Neural cell (in vitro differentiated cells): ENCODE measurements at regions not wholly inside any gene's neighbourhood (a gene's known extent, or its start where the extent isn't known, plus 50 kb on each side); places are given as distances from the start of the nearest gene placed in this dataset.

Source experiments
- H2AFZ ChIP-seq: fragments of 200-600, 300-800 bp; sonication (generic), shearing (Covaris generic); 2 replicates; pipeline ENCODE4 v1.6.0; 2014; ENCODE audit warnings: low read depth, mild to moderate bottlenecking, antibody characterized with exemption, low read length, moderate library complexity
- H3F3A ChIP-seq: fragments of 200-600 bp; shearing (Covaris generic); 2 replicates; pipeline ENCODE4 v1.6.1; 2016; ENCODE audit warnings: mild to moderate bottlenecking, moderate library complexity, mixed read lengths, antibody characterized with exemption, low read length; ENCODE audit not compliant: insufficient read depth, poor library complexity, severe bottlenecking
- H3K27ac ChIP-seq: fragments of 200-600, 300-800 bp; sonication (generic), shearing (Covaris generic); 2 replicates; pipeline ENCODE4 v1.5.1; 2014; ENCODE audit warnings: mild to moderate bottlenecking, low read length, moderate library complexity
- H3K27me3 ChIP-seq: fragments of 300-800, 200-600 bp; sonication (generic), shearing (Covaris generic); 2 replicates; pipeline ENCODE4 v1.6.0; 2014; ENCODE audit warnings: mild to moderate bottlenecking, low read depth, low read length, moderate library complexity; ENCODE audit not compliant: insufficient read depth
- H3K36me3 ChIP-seq: fragments of 300-800, 200-600 bp; sonication (generic), shearing (Covaris generic); 2 replicates; pipeline ENCODE4 v1.5.1; 2014; ENCODE audit warnings: mild to moderate bottlenecking, antibody characterized with exemption, low read length, moderate library complexity; ENCODE audit not compliant: insufficient read depth
- H3K4me2 ChIP-seq: fragments of 300-800, 200-600 bp; sonication (generic), shearing (Covaris generic); 2 replicates; pipeline ENCODE4 v1.6.0; 2014; ENCODE audit warnings: mild to moderate bottlenecking, low read length
- H3K4me3 ChIP-seq: fragments of 300-800, 200-600 bp; sonication (generic), shearing (Covaris generic); 2 replicates; pipeline ENCODE4 v1.5.1; 2014; ENCODE audit warnings: mild to moderate bottlenecking, low read length, moderate library complexity
- H3K79me2 ChIP-seq: fragments of 200-600 bp; shearing (Covaris generic); replicated peaks from 2 replicates; pipeline ENCODE4 v1.6.0; 2014; ENCODE audit warnings: mild to moderate bottlenecking, low read length, moderate library complexity; ENCODE audit not compliant: insufficient read depth
- H3K9ac ChIP-seq: fragments of 300-800, 200-600 bp; sonication (generic), shearing (Covaris generic); 2 replicates; pipeline ENCODE4 v1.6.1; 2016; ENCODE audit warnings: mild to moderate bottlenecking, low read length, mixed read lengths
- H3K9me2 ChIP-seq: fragments of 200-600 bp; shearing (Covaris generic); 2 replicates; pipeline ENCODE4 v1.6.1; 2016; ENCODE audit warnings: mild to moderate bottlenecking, low read length, mixed read lengths; ENCODE audit not compliant: insufficient read depth
- H3K9me3 ChIP-seq: fragments of 200-600, 300-800 bp; sonication (generic), shearing (Covaris generic); 2 replicates; pipeline ENCODE4 v1.6.1; 2016; ENCODE audit warnings: mild to moderate bottlenecking, mixed run types, low read length, moderate library complexity, mixed read lengths
- H4K20me1 ChIP-seq: fragments of 200-600 bp; shearing (Covaris generic); 2 replicates; pipeline ENCODE4 v1.6.1; 2016; ENCODE audit warnings: mild to moderate bottlenecking, mixed run types; ENCODE audit not compliant: insufficient read depth
- CTCF ChIP-seq: fragments of 450-650 bp; IDR thresholded peaks from 2 replicates; pipeline ENCODE4 v1.5.1; 2014; ENCODE audit warnings: antibody characterized with exemption, mild to moderate bottlenecking, moderate library complexity; ENCODE audit not compliant: poor library complexity, severe bottlenecking
- EP300 ChIP-seq: fragments of 450-650 bp; conservative IDR thresholded peaks from 2 replicates; pipeline ENCODE4 v1.6.1; 2014; ENCODE audit warnings: antibody characterized with exemption, mild to moderate bottlenecking, moderate library complexity; ENCODE audit not compliant: poor library complexity, severe bottlenecking
- EZH2 ChIP-seq: fragments of 200-600, 300-800 bp; shearing (Covaris generic), sonication (generic); IDR thresholded peaks from 2 replicates; pipeline ENCODE4 v1.6.1; 2014; ENCODE audit warnings: antibody characterized with exemption, low read length, borderline replicate concordance, mild to moderate bottlenecking; ENCODE audit not compliant: insufficient read depth, poor library complexity, severe bottlenecking
- MXI1 ChIP-seq: fragments of 450-650 bp; conservative IDR thresholded peaks from 2 replicates; pipeline ENCODE4 v1.6.1; 2014; ENCODE audit warnings: antibody characterized with exemption, mild to moderate bottlenecking; ENCODE audit not compliant: poor library complexity, severe bottlenecking
- POLR2AphosphoS5 ChIP-seq: IDR thresholded peaks from 2 replicates; pipeline ENCODE4 v1.6.1; 2012
- RAD21 ChIP-seq: fragments of 450-650 bp; conservative IDR thresholded peaks from 2 replicates; pipeline ENCODE4 v1.6.1; 2014; ENCODE audit warnings: antibody characterized with exemption, mild to moderate bottlenecking, moderate library complexity
- SMC3 ChIP-seq: fragments of 450-650 bp; conservative IDR thresholded peaks from 2 replicates; pipeline ENCODE4 v1.6.1; 2014; ENCODE audit warnings: antibody characterized with exemption, mild to moderate bottlenecking, moderate library complexity; ENCODE audit not compliant: poor library complexity
- TAF1 ChIP-seq: IDR thresholded peaks from 2 replicates; pipeline ENCODE4 v1.6.1; 2012; ENCODE audit warnings: low read depth
- TF ChIP-seq, protein P1 (sequence below): IDR thresholded peaks from 2 replicates; pipeline ENCODE4 v1.6.1; 2012; ENCODE audit warnings: borderline replicate concordance

DNA sequence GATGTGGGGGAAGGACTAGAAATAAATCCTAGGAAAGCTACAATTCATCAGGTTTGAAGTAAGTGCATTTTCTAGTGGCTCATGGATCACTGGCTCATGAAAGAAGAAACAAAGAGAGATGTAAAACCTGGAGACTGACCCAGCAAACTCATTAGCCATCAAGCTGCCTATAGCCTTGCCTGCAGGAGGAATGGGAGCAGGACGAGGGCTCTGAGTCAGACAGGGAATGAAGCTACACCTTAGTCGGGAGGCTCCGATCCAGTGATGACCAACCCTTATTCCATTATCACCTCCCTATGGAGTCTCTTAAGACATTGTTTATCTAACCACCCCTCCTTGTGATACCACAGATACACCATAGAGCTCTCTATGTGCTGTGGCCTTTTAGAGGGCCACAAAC lies 112.5 kb upstream of the WDR11 start:
- Histone ChIP-seq H3F3A (no peaks in the 10 kb centered on the region), H3K9me3 (no peaks in the 10 kb centered on the region), H3K27ac (no peak overlapping the region), H3K4me2 (no peak overlapping the region), H3K4me3 (no peak overlapping the region), H3K36me3 (no peaks in the 10 kb centered on the region), H3K79me2 (no peaks in the 10 kb centered on the region), H3K9me2 (no peaks in the 10 kb centered on the region), H4K20me1 (no peaks in the 10 kb centered on the region), H2AFZ (no peak overlapping the region), H3K27me3 (no peaks in the 10 kb centered on the region), H3K9ac (no peak overlapping the region)
- TF ChIP-seq CTCF (no peak), SMC3 (no peak), RAD21 (no peak), POLR2AphosphoS5 (no peak), EP300 (no peak), TAF1 (no peak), MXI1 (no peak)
- TF ChIP-seq, protein P1, sequence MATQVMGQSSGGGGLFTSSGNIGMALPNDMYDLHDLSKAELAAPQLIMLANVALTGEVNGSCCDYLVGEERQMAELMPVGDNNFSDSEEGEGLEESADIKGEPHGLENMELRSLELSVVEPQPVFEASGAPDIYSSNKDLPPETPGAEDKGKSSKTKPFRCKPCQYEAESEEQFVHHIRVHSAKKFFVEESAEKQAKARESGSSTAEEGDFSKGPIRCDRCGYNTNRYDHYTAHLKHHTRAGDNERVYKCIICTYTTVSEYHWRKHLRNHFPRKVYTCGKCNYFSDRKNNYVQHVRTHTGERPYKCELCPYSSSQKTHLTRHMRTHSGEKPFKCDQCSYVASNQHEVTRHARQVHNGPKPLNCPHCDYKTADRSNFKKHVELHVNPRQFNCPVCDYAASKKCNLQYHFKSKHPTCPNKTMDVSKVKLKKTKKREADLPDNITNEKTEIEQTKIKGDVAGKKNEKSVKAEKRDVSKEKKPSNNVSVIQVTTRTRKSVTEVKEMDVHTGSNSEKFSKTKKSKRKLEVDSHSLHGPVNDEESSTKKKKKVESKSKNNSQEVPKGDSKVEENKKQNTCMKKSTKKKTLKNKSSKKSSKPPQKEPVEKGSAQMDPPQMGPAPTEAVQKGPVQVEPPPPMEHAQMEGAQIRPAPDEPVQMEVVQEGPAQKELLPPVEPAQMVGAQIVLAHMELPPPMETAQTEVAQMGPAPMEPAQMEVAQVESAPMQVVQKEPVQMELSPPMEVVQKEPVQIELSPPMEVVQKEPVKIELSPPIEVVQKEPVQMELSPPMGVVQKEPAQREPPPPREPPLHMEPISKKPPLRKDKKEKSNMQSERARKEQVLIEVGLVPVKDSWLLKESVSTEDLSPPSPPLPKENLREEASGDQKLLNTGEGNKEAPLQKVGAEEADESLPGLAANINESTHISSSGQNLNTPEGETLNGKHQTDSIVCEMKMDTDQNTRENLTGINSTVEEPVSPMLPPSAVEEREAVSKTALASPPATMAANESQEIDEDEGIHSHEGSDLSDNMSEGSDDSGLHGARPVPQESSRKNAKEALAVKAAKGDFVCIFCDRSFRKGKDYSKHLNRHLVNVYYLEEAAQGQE, result no peak

DNA sequence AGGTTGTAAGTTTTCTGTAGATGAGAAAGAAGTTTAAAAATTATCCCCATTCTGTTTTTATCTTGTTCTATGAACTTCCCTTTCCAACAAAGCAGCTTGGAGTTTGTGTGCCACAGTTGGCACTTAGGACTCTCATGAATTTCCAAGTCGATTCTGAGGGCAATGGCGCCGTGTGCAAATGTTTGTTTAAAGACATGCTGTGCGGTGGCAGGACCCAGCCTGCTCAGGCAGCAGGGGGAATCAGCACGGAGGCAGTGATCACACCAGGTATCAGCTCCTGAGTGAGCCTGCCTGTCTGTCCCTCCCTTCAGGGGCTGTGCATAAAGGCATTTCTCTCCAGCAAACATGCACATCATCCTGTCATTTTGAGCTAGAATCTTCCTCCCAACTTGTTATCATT lies 109.8 kb upstream of the WDR11 start:
- Histone ChIP-seq H3K9ac (no peak overlapping the region), H3K9me3 (no peaks in the 10 kb centered on the region), H3K79me2 (no peaks in the 10 kb centered on the region), H3K4me2 (no peak overlapping the region), H3F3A (no peaks in the 10 kb centered on the region), H3K4me3 (no peak overlapping the region), H3K9me2 (no peaks in the 10 kb centered on the region), H3K27ac (no peak overlapping the region), H4K20me1 (no peaks in the 10 kb centered on the region), H2AFZ (no peak overlapping the region), H3K36me3 (no peaks in the 10 kb centered on the region), H3K27me3 (no peaks in the 10 kb centered on the region)
- no peak for TF ChIP-seq CTCF
- TF ChIP-seq TAF1, result no peak
- TF ChIP-seq SMC3, result no peak
- no peak for TF ChIP-seq MXI1
- no peak for TF ChIP-seq EZH2
- no peak for TF ChIP-seq RAD21
- no peak for TF ChIP-seq POLR2AphosphoS5
- TF ChIP-seq, protein P1, result no peak
- TF ChIP-seq EP300, result no peak
